LHCN-M2 (cell line): ENCODE measurements at regions not wholly inside any gene's neighbourhood (a gene's known extent, or its start where the extent isn't known, plus 50 kb on each side); places are given as distances from the start of the nearest gene placed in this dataset.

Source experiments
- DNase-seq: peaks from one replicate; pipeline ENCODE4 v3.0.0-alpha.2; 2012; ENCODE audit warnings: low read depth

DNA sequence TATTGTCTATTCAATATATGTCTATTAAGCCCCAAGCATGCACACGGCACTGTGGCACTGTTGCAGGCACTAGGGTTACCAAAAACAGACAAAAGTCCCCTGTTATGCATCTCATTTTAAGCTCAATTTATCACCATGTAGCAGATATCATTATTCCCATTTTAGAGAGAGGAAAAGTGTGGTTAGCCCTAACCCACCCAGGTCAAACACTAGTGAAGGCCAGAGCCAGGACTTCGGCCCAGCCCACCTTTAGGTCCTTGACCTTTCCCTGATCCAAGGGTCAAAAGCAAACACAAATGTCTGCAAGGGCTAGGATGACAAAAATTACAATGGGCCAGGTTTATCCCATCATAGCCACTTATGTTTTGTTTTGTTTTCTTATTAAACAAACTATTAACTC lies 130.3 kb upstream of the NUDT7 start:
- DNase-seq = no peak

DNA sequence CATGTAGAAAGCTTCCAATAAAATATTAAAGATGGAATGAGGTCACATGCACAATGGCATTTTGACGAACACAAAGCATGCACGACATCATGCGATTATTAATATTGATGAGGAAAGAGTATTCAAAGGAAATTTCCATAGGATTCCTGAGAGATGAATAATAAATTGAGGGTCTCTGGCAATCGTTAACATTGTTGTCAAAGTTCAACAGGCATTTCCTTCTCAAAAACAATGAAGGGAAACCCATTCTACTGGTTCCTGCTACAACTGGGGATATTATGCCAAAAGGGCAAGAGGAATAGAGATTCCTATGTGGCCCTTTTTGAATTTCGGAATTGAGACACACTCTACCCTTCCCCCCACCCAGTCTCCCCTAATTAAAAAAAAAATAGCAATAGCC lies 128.3 kb upstream of the NUDT7 start:
- no peak for DNase-seq

DNA sequence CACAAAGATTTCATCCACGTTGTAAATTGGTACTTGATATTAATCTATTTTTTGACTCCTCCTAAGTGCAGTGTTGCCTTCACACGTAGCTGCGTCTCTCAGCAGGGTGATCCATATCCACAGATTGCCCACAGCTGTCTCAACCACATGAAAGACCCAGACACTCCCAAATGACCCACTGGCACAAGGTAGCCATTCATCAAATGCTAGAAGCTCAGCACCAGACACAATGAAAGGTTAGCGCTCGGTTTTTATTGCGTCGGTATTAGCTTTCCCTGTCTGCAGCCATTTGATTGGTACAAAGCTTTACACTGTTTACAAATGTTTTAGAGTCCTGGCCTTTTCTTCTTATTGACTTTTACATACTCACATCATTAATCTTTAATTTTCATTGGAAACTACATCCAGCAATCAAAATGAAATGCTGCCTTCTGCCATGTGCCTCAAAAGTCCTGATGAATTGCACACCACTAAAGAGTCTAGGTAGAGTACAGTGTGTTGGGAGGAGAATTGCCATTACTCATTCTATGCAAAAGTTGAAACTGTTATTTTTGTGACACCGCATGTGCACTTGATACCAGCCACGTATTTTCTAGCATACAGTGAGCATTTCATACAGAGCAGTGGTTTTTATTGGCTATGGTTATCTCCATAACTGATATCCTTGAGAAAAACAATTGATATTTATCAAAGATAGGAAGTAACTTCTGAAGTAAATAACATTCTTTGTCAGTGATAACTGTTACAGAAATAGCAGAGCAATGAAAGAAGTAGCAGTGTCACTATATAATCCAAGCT lies 127.3 kb upstream of the NUDT7 start:
- DNase-seq = no peak

DNA sequence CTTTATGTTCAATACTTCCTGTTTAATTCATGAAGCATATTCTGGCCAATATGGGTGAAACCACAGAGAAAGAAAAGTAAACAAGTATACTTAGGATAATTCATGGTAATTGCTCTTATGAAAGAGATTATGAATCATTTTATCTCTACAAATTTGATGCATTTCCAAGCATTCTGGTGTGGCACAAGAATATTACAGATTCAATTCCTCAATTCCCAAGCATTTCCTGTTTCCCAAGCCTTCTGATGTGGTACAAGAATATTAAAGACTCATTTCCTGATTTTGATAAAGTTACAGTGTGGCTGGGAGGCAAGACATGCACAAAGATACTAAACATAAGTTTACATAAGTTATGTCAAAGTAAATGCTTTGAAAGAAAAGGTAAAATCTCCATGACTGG lies 126.1 kb upstream of the NUDT7 start:
- no peak for DNase-seq

DNA sequence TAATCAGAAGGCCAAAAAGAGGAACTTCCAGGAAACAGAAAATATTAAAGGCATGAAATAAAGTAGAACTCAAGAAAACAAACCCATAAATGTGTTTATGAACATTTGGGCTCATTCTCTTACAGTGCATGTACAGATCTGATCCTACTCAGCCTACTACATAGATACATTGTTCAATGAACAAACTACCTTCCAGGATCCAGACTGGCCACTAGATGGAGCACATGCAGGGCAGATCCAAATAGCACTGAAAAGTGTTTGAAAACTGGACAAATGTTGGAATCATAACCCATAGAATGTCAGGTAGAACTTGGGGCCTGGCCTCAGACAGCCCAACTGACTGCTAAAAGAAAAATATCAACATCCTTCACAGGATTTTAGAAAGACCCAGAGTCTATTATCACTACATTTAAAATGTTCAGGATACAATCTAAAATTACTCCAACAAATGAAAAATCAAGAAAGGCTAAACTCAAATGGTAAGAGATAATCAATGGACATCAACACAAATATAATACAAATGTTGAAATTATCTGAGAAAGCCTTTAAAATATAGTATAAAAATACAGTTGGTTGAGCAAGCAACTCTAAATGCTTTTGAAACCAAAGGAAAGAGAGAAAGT lies 122.4 kb upstream of the NUDT7 start:
- no peak for DNase-seq

DNA sequence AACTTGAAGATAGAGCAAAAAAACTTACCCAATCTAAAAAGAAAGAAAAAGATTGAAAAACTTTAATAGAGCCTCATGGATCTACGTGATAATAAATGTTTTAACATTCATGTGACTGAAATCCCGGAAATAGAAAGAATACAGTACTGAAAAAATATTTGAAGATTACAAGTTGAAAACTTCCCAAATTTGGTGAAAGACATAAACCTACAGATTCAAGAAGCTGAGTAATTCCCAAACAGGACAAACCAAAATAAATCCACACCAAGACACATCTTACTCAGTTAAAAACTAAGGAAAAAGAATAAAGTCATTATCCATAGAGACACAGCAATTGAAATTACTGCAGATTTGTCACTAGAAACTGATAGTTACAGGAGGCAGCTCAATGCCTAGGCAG lies 121.8 kb upstream of the NUDT7 start:
- DNase-seq = no peak

DNA sequence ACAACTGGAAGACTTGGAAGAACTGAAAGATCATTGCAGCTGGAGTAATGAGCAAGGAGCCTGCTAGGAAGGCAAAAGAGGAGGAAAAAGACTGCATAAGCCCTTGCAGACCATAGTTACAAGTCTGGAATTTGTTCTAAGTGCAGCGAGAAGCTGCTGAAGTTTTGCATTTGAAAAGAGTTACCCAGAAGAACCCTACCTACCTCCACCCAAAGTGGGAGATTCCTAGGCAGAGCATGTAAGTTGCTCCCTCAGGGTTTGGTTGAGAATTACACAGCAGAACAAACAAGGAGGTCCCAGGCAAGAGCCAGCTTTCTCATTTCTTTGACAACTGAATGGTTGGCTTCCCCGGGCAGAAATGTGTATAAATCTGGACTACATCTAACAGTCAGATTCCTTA lies 118.7 kb upstream of the NUDT7 start:
- DNase-seq = no peak

DNA sequence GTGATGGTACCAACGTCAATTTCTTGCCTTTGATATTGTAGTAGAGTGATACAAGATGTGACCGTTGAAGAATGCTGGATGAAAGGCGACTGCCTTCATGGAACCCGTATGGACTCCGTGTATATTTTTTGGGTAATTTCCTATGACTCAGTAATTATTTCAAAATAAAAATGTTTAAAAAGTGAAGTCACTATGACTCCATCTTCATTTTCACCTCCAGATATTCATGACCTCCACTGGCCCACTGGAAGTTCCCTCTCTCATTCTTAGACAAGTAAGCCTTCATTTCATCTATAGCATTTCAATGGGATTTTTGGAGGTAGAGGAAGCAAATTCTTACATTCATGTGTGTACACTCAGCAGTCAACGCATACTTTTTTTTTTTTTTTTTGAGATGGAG lies 111.8 kb upstream of the NUDT7 start:
- no peak for DNase-seq

DNA sequence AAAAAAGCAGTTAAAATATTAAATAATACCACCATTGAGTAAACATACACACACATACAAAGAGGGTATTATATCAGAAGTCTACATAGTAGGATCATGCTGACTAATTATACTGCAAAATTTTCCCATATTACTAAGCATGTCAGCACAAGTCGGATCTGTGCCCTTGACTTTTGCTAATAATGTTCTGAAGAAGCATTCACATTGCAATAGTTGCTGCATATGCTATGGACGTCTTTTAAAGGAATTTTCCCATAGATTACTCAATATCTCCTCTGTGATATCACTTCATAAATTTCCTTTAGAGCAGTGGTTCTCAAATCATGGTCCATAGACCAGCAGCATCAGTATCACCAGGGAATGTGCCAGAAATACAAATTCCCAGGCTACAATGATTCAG lies 110.9 kb upstream of the NUDT7 start:
- DNase-seq = no peak

DNA sequence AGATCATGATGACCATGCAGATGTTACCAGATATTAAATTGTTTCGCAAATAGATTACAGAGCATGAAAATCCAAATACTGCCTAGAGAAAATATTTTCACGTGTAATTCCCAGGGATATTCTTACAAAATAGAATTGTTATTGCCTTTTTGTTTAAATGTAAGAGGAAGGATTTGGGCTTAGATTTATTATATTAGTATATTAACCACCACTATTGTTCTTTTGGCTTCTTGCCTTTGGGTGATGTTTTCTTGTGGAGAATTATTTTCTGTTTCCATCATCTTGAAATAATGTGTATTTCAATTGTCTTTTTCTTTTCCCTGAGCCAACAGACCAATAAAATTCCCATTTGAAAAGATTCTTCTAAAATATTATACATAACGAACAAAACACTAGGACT lies 109.7 kb upstream of the NUDT7 start:
- no peak for DNase-seq

DNA sequence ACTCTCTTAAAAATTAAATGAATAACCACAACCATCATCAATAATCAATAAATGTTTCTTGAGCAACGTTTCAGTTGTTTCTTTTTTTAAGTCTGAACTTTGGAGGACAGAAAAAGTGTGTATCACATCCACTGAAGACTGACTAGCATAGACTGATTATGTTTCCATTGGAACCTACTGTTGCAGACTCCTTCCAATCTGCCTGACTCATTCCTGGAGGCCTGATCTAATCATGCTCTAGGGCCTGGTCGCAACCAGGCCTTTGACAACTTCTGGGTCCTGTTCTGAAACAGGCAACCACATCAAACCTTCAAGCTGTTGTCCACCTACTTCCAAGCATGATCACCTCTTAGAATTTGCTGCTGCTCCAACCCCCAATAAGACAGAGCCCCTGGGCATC lies 109.2 kb upstream of the NUDT7 start:
- no peak for DNase-seq

DNA sequence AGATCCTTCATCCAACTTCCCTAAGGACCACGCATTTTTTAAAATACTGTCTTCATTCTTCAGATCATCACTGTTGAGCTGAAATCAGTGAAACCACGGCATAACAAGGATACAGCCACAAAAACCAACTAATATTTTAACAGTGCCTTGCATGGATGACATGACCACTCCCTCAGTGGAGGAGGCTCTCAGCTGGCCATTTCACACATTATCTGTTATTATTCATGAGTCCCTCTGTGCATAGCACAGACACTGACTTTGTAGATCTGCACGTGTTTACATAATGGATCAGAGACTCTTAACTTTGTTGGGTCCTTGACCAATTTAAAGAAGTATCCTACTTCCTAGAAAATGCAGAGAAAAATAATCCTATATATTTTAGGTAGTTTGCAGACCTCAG lies 104.8 kb upstream of the NUDT7 start:
- DNase-seq = no peak

DNA sequence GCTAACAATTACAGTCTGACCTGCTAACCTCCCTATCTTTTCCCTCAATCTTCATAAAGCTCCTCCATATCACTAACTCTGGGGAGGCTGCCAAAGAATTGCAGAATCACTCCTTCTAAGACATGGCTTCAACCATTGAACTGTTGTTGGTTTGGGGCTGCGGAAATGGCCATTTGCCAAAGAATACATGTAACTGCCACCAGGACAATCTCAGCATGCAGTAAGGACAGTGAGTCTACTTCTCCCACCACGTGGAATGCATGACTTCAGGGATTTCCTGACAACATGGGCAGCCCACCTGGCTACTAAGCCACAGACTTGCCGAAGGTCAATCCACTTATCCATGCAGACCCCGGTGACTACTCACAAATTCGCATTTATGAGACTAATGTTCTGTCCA lies 104.3 kb upstream of the NUDT7 start:
- DNase-seq = no peak

DNA sequence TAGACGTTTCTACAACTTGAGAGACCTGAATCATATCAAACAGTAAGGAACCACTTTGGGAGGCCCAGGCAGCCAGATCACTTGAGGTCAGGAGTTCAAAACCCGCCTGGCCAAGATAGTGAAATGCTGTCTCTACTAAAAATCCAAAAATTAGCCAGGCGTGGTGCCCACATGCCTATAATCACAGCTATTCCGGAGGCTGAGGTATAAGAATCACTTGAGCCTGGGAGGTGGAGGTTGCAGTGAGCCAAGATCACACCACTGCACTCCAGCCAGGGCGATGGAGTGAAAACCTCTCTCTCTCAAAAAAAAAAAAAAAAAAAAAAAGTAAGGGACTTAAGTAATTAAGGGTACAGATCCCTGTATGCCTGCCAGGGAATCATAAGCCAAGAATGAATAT lies 103.4 kb upstream of the NUDT7 start:
- DNase-seq = no peak

DNA sequence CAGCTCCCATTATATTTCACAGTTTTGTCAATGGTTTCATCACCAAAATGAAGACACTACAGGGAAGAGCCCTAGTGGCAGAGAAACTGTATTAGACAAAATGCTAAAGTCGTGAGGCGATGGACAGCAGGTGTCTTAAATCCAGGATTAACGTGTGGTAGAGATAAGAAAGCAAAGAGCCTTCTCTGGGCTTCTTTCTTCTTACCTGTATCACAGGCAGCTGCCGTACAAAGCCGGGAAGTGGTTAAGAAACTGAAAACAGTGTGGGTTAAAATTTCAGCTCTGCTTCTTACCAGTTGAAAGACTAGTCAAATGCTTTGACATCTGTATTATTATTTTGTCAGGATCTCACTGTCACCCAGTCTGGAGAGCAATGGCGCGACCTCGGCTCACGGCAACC lies 98.2 kb upstream of the NUDT7 start:
- DNase-seq = no peak

DNA sequence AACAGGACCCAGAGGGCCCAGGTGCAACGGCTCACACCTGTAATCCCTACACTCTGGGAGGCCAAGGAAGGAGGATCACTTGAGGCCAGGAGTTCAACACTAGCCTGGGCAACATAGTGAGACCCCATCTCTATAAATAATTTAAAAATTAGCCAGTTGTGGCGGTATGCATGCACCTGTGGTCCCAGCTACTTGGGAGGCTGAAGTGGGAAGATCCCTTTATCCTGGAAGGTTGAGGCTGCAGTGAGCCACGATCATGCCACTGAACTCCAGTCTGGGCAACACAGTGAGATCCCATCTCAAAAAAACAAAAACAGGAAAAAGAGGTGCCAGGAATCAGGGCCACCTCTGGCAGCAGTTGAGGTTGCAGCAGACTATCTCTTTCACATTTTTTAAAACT lies 85.7 kb upstream of the NUDT7 start:
- DNase-seq = no peak

DNA sequence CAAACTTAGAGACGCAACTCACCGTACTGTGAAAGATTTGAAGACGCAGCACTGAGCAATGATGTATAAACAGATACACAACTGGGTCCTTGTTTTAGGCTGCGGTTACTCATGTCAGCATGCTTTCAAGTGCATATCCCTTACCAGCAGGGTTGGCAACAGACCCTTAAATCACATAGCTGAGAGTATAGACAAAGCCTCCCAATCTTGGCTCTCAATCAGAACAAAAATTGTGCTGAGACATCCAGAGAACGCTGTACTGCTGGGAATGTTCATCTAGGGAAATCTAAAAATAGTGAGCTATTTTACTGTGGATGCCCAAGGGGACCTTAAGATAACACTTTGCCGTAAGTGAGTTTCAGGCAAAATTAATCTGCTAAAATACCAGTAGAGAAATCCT lies 84.4 kb upstream of the NUDT7 start:
- DNase-seq = no peak

DNA sequence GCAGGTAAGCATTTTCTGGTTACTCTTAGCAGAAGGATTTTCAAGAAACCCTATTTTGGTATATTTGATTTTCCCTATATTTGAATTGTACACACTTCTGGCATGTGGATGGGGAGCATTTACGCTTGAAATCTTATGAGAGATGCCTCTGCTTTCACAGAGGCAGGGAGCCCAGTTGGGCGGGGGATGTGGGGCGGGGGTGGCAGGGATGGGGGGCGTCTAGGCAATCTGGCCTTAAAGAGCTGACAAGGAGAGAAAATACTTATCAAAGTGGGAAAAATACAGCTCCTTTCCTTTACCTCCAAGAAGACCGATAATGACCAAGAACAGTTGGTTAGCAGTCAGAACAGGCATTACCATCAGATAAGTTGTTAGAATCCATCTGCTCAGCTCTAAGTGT lies 79.1 kb upstream of the NUDT7 start:
- no peak for DNase-seq

DNA sequence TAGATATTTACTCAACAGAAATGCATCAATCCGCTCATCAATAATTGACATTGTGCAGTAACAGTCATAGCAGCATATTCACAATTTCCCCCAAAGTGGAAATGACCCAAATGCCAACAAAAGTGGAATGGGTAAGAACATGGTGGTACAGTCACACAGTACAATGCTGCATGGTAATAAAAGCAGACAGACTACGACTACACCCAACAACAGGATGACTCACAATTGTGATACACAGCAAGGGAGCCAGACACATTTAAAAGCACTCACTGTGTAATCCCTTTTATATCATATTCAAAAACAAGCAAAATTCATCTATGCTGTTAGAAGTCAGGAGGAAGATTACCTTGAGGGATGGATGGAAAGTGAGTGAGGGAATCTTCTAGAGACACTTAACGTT lies 76.5 kb upstream of the NUDT7 start:
- DNase-seq = no peak

DNA sequence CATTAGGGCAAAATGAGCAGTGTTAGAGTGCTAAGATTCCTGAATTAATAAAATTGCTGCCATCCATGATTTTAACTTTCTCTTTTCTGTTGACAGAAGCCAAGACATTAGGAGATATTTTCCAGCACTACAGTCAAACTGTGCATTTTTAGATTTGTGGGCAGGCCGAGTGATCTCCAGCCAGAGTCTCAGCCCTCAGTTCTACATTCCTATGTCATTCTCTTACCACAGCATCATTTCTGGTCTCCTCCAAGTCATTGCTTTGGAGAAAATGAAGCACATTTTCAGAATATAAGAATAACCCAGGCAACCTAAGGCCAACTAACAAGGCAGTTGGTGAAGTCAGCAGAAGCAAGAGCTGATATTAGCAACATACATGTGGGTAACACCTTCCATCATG lies 74.6 kb upstream of the NUDT7 start:
- DNase-seq = no peak

DNA sequence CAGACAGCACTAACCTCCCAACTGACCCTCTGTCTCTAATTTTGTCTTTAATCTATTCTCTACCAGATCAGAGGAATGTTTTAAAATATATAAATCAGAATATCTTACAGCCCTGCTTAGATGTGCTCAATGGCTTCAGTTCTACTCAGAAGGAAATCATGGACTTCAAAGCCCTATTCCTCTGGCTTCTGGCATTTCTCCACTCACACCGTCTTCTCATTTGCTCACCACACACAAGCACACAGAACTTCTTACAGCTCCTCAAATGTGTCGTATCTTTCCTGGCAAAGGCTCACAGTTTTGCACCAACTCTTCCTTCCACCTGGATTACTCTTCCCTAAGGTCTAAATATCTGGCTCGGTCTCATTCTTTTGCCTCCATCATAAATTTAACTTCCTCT lies 71.6 kb upstream of the NUDT7 start:
- no peak for DNase-seq

DNA sequence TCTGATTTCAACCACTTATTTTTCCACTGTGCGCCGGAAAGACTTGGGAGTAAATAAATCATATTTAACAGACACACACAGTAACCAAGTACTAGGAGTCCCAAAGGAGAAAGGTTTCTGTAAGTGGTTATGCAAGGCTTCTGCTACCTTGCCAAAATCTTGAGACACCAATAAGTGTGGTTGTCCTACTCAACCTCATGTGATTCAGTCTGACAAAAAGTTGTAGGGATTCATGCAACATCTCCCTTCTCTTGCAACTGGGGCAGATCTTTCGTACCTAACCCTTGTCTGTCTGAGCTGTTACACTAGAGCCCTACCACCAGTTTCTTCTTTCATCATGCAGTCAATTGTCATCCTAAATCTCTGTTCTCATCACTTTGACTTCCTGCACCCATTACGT lies 69.9 kb upstream of the NUDT7 start:
- no peak for DNase-seq

DNA sequence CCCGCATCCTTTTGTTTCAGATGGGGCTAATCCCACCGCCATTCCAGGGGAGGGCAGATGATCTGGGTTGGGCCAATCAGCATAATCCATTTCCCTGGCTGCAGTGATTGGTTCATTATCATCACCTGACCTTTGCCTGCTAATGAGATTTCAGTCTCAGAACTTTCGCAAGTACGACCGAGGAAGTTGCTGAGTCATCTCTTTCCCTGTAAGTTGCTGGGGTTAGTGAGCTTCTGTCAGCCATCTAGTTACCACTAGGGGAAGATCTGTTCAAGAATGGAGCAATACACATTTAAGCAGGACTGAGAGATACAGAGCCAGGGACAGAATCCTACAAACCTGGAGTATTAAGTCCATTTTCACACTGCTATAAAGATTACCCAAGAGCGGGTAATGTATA lies 65.3 kb upstream of the NUDT7 start:
- no peak for DNase-seq

DNA sequence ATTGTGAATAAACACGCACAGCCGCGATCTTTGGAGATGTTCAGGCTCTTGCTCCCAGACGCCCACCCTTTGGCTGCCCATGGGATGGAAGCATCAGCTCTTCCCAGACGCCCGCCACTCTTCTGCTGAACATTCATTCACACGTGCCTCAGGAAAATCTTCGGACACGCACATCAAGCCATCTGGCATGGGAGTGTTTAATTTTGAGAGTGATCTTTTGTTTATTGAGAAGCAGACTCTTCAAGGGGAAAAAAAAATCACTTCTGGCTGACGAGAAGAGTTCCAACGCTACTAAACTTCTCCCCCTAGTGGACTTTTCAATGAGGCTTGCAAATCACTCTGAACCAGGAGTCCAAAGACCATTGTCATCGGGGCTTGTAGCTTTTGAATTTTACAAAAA lies 62.0 kb upstream of the NUDT7 start:
- DNase-seq = no peak
